H1 (cell line): ENCODE measurements at regions not wholly inside any gene's neighbourhood (a gene's known extent, or its start where the extent isn't known, plus 50 kb on each side); places are given as distances from the start of the nearest gene placed in this dataset.

Experiments
- TAF1 ChIP-seq: IDR thresholded peaks from 2 replicates; pipeline ENCODE4 v1.6.1; 2011; ENCODE audit warnings: mild to moderate bottlenecking, low read depth, low read length
- TCF12 ChIP-seq: IDR thresholded peaks from 2 replicates; pipeline ENCODE4 v1.6.1; 2011; ENCODE audit warnings: low read depth, mild to moderate bottlenecking, low read length
- TF ChIP-seq, protein P1 (sequence below): fragments of 300-600 bp; sonication (generic); IDR thresholded peaks from 2 replicates; pipeline ENCODE4 v1.7.1; 2012; ENCODE audit warnings: low read length, moderate library complexity, mild to moderate bottlenecking, inconsistent platforms; ENCODE audit not compliant: insufficient replicate concordance

DNA sequence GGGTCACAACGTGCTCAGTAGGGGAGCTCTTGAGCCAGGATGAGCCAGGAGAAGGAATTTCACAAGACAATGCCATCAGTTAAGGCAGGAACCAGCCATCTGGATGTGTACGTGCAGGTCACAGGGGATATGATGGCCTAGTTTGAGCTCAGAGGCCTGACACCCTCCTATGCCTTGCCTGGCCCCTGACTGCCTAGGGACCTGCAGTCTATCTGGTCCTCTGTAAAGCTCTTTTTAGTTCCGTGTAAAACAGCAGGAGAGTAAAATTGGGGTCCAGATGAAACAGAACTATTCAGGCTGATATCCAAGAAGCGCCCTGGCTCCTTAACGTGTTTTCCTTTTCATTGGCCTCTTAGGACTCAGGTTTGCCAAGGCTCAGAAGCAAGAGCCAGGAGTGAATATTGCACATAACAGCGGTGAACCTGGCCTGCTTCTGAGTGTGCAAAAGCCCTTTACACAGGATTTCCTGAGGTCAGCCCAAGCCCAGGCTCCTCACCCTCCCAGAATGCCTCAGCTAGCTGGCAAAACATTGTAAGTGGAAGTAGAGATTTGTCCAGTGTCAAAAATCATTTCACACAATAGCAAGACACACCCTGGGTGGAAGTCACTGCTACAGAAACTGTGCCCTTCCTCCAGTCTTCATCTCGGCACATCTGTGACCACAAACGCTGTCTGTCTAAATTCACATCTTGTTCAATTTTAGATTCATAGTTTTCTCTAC lies 777.2 kb downstream of the UQCRFS1 start (continued):
- TF ChIP-seq, protein P1, sequence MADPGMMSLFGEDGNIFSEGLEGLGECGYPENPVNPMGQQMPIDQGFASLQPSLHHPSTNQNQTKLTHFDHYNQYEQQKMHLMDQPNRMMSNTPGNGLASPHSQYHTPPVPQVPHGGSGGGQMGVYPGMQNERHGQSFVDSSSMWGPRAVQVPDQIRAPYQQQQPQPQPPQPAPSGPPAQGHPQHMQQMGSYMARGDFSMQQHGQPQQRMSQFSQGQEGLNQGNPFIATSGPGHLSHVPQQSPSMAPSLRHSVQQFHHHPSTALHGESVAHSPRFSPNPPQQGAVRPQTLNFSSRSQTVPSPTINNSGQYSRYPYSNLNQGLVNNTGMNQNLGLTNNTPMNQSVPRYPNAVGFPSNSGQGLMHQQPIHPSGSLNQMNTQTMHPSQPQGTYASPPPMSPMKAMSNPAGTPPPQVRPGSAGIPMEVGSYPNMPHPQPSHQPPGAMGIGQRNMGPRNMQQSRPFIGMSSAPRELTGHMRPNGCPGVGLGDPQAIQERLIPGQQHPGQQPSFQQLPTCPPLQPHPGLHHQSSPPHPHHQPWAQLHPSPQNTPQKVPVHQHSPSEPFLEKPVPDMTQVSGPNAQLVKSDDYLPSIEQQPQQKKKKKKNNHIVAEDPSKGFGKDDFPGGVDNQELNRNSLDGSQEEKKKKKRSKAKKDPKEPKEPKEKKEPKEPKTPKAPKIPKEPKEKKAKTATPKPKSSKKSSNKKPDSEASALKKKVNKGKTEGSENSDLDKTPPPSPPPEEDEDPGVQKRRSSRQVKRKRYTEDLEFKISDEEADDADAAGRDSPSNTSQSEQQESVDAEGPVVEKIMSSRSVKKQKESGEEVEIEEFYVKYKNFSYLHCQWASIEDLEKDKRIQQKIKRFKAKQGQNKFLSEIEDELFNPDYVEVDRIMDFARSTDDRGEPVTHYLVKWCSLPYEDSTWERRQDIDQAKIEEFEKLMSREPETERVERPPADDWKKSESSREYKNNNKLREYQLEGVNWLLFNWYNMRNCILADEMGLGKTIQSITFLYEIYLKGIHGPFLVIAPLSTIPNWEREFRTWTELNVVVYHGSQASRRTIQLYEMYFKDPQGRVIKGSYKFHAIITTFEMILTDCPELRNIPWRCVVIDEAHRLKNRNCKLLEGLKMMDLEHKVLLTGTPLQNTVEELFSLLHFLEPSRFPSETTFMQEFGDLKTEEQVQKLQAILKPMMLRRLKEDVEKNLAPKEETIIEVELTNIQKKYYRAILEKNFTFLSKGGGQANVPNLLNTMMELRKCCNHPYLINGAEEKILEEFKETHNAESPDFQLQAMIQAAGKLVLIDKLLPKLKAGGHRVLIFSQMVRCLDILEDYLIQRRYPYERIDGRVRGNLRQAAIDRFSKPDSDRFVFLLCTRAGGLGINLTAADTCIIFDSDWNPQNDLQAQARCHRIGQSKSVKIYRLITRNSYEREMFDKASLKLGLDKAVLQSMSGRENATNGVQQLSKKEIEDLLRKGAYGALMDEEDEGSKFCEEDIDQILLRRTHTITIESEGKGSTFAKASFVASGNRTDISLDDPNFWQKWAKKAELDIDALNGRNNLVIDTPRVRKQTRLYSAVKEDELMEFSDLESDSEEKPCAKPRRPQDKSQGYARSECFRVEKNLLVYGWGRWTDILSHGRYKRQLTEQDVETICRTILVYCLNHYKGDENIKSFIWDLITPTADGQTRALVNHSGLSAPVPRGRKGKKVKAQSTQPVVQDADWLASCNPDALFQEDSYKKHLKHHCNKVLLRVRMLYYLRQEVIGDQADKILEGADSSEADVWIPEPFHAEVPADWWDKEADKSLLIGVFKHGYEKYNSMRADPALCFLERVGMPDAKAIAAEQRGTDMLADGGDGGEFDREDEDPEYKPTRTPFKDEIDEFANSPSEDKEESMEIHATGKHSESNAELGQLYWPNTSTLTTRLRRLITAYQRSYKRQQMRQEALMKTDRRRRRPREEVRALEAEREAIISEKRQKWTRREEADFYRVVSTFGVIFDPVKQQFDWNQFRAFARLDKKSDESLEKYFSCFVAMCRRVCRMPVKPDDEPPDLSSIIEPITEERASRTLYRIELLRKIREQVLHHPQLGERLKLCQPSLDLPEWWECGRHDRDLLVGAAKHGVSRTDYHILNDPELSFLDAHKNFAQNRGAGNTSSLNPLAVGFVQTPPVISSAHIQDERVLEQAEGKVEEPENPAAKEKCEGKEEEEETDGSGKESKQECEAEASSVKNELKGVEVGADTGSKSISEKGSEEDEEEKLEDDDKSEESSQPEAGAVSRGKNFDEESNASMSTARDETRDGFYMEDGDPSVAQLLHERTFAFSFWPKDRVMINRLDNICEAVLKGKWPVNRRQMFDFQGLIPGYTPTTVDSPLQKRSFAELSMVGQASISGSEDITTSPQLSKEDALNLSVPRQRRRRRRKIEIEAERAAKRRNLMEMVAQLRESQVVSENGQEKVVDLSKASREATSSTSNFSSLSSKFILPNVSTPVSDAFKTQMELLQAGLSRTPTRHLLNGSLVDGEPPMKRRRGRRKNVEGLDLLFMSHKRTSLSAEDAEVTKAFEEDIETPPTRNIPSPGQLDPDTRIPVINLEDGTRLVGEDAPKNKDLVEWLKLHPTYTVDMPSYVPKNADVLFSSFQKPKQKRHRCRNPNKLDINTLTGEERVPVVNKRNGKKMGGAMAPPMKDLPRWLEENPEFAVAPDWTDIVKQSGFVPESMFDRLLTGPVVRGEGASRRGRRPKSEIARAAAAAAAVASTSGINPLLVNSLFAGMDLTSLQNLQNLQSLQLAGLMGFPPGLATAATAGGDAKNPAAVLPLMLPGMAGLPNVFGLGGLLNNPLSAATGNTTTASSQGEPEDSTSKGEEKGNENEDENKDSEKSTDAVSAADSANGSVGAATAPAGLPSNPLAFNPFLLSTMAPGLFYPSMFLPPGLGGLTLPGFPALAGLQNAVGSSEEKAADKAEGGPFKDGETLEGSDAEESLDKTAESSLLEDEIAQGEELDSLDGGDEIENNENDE, result no peak
- no peak for TF ChIP-seq TAF1
- no peak for TF ChIP-seq TCF12
